Breast epithelium (tissue), 3 donors: ENCODE measurements at regions not wholly inside any gene's neighbourhood (a gene's known extent, or its start where the extent isn't known, plus 50 kb on each side); places are given as distances from the start of the nearest gene placed in this dataset.

Source experiments
- POLR2A ChIP-seq: fragments of 450-650 bp; IDR thresholded peaks from one replicate; pipeline ENCODE4 v1.6.1; 2016; ENCODE audit warnings: antibody characterized with exemption, mild to moderate bottlenecking, moderate library complexity
- TF ChIP-seq, protein P1 (sequence below), 3 donors: fragments of 450-650 bp; IDR thresholded peaks; one replicate each; pipeline ENCODE4 v1.5.1; 2016 to 2017; ENCODE audit warnings: antibody characterized with exemption in 3 of 3, mild to moderate bottlenecking in 3 of 3, moderate library complexity in 3 of 3

DNA sequence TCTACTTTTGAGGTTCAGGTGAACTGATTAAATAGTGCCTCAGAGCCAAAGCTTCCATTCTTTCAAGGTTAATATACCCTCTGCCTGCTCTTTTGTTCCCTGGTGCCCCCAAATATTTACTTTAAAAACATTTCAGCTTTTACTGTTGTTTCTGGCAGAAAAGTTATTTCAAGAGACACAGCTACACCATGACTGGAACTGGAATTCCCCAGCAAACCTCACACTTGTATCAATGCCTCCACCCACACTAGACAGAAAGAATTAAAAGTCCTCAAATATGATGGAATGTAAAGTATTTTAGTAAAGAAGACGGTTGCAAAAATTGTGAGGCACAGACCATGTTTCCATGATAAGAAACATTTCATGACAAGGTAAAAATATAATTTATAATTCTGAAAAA, 720.2 kb upstream of the TYRP1 start:
- TF ChIP-seq, protein P1, sequence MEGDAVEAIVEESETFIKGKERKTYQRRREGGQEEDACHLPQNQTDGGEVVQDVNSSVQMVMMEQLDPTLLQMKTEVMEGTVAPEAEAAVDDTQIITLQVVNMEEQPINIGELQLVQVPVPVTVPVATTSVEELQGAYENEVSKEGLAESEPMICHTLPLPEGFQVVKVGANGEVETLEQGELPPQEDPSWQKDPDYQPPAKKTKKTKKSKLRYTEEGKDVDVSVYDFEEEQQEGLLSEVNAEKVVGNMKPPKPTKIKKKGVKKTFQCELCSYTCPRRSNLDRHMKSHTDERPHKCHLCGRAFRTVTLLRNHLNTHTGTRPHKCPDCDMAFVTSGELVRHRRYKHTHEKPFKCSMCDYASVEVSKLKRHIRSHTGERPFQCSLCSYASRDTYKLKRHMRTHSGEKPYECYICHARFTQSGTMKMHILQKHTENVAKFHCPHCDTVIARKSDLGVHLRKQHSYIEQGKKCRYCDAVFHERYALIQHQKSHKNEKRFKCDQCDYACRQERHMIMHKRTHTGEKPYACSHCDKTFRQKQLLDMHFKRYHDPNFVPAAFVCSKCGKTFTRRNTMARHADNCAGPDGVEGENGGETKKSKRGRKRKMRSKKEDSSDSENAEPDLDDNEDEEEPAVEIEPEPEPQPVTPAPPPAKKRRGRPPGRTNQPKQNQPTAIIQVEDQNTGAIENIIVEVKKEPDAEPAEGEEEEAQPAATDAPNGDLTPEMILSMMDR (IDR thresholded peaks at IDR 0.05) = no peak
- no peak for TF ChIP-seq POLR2A
